ENCODE measurements at regions not wholly inside any gene's neighbourhood (a gene's known extent, or its start where the extent isn't known, plus 50 kb on each side); places are given as distances from the start of the nearest gene placed in this dataset.
"Not testable (repeated sequence)": the region's sequence is repeated elsewhere in the genome, so short reads cannot be mapped to it uniquely, and the experiment has no call there.

DNA sequence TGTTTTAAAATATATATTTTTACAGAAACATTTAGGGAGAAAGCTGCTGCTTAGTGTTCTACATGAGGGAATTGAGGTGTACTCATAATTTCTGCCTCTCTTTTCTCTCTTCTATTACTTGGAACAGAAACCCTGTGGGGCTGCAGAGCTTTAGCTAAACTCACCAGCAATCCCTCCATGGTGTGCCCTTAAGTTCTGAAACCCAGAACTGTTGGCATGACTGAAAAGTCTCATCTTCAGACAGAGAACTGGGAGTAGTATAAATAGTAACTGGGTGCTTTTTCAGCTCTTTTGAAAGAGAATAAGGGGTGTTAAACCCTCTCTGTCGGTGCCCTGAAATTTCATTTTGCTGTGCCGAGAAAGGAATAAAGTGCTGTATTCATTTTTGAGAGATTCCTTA, 294.9 kb upstream of the BOD1L1 start:
- Histone ChIP-seq H3K4me1 (replicated peaks) (no peaks in the 10 kb centered on the region), H3K27ac (no peak overlapping the region), H3K9me3 (no peaks in the 10 kb centered on the region), H3K27me3 (replicated peaks; ENCODE audit: insufficient read depth) (no peaks in the 10 kb centered on the region), H3K36me3 (no peaks in the 10 kb centered on the region), H3K4me3 (no peak overlapping the region)
- whole genome bisulfite sequencing, result 98% methylated on average over 2 of the region's 2 CpGs
- DNase-seq (ENCODE audit: low spot score), result no peak
- intact Hi-C loops (cut with DNase I), result no loop called here
- TF ChIP-seq, protein P1, sequence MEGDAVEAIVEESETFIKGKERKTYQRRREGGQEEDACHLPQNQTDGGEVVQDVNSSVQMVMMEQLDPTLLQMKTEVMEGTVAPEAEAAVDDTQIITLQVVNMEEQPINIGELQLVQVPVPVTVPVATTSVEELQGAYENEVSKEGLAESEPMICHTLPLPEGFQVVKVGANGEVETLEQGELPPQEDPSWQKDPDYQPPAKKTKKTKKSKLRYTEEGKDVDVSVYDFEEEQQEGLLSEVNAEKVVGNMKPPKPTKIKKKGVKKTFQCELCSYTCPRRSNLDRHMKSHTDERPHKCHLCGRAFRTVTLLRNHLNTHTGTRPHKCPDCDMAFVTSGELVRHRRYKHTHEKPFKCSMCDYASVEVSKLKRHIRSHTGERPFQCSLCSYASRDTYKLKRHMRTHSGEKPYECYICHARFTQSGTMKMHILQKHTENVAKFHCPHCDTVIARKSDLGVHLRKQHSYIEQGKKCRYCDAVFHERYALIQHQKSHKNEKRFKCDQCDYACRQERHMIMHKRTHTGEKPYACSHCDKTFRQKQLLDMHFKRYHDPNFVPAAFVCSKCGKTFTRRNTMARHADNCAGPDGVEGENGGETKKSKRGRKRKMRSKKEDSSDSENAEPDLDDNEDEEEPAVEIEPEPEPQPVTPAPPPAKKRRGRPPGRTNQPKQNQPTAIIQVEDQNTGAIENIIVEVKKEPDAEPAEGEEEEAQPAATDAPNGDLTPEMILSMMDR (IDR thresholded peaks at IDR 0.05), result no peak
- TF ChIP-seq POLR2A (IDR thresholded peaks at IDR 0.05), result no peak
- no peak for TF ChIP-seq POLR2AphosphoS5 (IDR thresholded peaks at IDR 0.05)

DNA sequence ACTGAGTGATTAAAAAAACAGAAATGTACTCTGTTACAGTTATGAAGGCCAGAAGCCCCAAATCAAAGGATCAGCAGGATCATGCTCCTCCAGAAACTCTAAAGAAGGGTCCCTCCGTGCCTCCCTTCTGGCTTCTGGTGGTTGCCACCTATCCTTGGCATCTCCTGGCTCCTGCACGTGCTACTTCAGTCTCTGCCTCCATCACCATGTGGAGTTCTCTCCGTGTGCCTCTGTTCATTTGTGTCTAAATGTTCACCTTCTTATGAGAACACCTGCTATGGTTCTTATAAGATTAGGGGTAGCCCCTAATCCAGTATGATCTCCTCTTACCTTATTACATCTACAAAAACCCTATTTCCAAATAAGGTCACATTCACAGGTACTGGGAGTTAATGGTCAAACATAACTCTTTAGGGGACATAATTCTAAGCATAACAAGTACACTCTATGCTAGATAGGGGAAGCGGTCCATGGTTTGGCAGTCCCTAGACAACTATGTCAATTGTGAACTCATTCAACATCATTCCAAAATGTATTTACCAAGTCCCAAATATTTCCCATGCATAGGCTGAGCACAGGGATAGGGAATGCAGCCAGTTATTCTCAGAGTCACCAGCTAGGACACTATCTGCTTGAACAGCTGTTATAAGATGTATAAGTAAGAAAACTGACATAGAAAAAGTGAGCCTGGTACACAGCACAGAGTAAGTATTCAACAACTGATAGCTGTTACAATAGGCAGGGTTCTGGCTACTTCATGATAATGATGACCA, 295.5 kb upstream of the BOD1L1 start:
- 56% methylated on average over 4 of the region's 4 CpGs for whole genome bisulfite sequencing
- no peak for DNase-seq (ENCODE audit: low spot score)
- TF ChIP-seq, protein P1 (IDR thresholded peaks at IDR 0.05), result no peak
- TF ChIP-seq POLR2AphosphoS5 (IDR thresholded peaks at IDR 0.05) (no peak), POLR2A (IDR thresholded peaks at IDR 0.05) (no peak)
- Histone ChIP-seq H3K36me3 (no peaks in the 10 kb centered on the region), H3K27me3 (replicated peaks; ENCODE audit: insufficient read depth) (no peaks in the 10 kb centered on the region), H3K9me3 (no peaks in the 10 kb centered on the region), H3K27ac (no peak overlapping the region), H3K4me1 (replicated peaks) (no peaks in the 10 kb centered on the region), H3K4me3 (no peak overlapping the region)
- intact Hi-C loops (cut with DNase I), result no loop called here

- H3K36me3 ChIP-seq; intact Hi-C loops (cut with DNase I): not testable (repeated sequence)
- WGBS, result 94% methylated on average over 1 of the region's 1 CpG
These were observed 297.4 kb upstream of the BOD1L1 start for GRCh38 chr4:13924900-13925299.

DNA sequence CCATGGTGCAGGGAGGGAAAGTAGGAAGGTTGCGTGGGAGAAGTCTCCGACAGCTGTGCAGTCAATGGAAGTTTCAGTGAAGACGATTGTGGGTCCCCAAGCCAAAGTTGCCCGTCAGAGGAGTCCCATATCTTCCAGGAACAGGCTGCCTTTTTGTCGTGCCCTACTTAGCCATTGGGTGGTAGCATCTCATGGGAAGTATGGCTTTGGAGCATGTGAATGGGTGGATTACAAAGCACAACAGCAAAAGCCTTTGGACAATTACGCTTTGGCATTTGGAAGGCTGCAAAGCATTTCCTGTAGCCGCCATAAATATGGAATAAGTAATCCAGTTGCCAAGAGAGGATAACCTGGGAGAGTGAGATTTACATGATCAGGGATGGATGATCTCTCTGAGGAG, 300.7 kb upstream of the BOD1L1 start:
- no peak overlapping the region for H3K27ac ChIP-seq
- DNase-seq (ENCODE audit: low spot score), result no peak
- H3K27me3 ChIP-seq (replicated peaks; ENCODE audit: insufficient read depth), result no peaks in the 10 kb centered on the region
- TF ChIP-seq POLR2A (IDR thresholded peaks at IDR 0.05), result no peak
- TF ChIP-seq, protein P1 (IDR thresholded peaks at IDR 0.05), result no peak
- TF ChIP-seq POLR2AphosphoS5 (IDR thresholded peaks at IDR 0.05), result no peak
- no peak overlapping the region for H3K4me3 ChIP-seq
- intact Hi-C loops (cut with DNase I), result no loop called here
- H3K9me3 ChIP-seq, result no peaks in the 10 kb centered on the region
- no peaks in the 10 kb centered on the region for H3K36me3 ChIP-seq
- WGBS, result 85% methylated on average over 7 of the region's 7 CpGs
- no peaks in the 10 kb centered on the region for H3K4me1 ChIP-seq (replicated peaks)

More at GRCh38 chr4:13924900-13925299, 297.4 kb upstream of the BOD1L1 start:
- H3K27me3 ChIP-seq (replicated peaks; ENCODE audit: insufficient read depth); H3K27ac ChIP-seq; DNase-seq (ENCODE audit: low spot score); H3K4me3 ChIP-seq; H3K4me1 ChIP-seq (replicated peaks); H3K9me3 ChIP-seq: not testable (repeated sequence)

GRCh38 chr4:13930155-13930554, 302.6 kb upstream of the BOD1L1 start:
- H3K27me3 ChIP-seq (replicated peaks; ENCODE audit: insufficient read depth), result no peaks in the 10 kb centered on the region
- intact Hi-C loops (cut with DNase I), result no loop called here
- H3K4me1 ChIP-seq (replicated peaks), result no peaks in the 10 kb centered on the region
- TF ChIP-seq, protein P1 (IDR thresholded peaks at IDR 0.05), result no peak
- no peak for TF ChIP-seq POLR2AphosphoS5 (IDR thresholded peaks at IDR 0.05)
- no peak for TF ChIP-seq POLR2A (IDR thresholded peaks at IDR 0.05)
- DNase-seq (ENCODE audit: low spot score), result no peak
- 89% methylated on average over 4 of the region's 4 CpGs for WGBS
- H3K9me3 ChIP-seq, result no peaks in the 10 kb centered on the region
- H3K36me3 ChIP-seq, result no peaks in the 10 kb centered on the region
- H3K4me3 ChIP-seq, result no peak overlapping the region
- no peak overlapping the region for H3K27ac ChIP-seq
